ENCODE measurements at regions not wholly inside any gene's neighbourhood (a gene's known extent, or its start where the extent isn't known, plus 50 kb on each side); places are given as distances from the start of the nearest gene placed in this dataset.
"Not testable (repeated sequence)": the region's sequence is repeated elsewhere in the genome, so short reads cannot be mapped to it uniquely, and the experiment has no call there.

DNA sequence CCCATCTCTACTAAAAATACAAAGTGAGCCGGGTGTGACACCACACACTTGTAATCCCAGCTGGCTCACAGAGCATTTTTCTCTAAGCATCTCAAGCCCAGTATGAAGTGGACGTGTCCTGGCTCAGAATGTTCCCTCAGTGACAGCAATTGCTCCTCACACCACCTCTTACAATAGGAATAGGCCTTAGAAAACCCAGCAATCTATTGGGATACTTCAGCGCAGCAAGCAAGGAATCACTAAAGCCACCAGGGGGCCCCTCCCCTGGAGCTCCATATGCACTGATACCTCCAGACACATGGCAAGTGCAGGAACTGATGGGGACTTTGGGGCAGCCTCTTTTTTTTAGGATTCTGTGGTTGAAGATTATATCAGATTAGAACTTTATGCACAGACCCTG is 82.5 kb upstream of the GOLGA6L6 start:
- H3K4me1 ChIP-seq; H3K4me3 ChIP-seq (ENCODE audit: low read depth, low read length); H3K9me3 ChIP-seq; H3K36me3 ChIP-seq; H3K27me3 ChIP-seq: not testable (repeated sequence)
- peak; percentile 48 for DNase-seq
- TF ChIP-seq, protein P1, sequence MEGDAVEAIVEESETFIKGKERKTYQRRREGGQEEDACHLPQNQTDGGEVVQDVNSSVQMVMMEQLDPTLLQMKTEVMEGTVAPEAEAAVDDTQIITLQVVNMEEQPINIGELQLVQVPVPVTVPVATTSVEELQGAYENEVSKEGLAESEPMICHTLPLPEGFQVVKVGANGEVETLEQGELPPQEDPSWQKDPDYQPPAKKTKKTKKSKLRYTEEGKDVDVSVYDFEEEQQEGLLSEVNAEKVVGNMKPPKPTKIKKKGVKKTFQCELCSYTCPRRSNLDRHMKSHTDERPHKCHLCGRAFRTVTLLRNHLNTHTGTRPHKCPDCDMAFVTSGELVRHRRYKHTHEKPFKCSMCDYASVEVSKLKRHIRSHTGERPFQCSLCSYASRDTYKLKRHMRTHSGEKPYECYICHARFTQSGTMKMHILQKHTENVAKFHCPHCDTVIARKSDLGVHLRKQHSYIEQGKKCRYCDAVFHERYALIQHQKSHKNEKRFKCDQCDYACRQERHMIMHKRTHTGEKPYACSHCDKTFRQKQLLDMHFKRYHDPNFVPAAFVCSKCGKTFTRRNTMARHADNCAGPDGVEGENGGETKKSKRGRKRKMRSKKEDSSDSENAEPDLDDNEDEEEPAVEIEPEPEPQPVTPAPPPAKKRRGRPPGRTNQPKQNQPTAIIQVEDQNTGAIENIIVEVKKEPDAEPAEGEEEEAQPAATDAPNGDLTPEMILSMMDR (IDR thresholded peaks at IDR 0.05; ENCODE audit: low read depth, low read length), result peak; percentile 22

DNA sequence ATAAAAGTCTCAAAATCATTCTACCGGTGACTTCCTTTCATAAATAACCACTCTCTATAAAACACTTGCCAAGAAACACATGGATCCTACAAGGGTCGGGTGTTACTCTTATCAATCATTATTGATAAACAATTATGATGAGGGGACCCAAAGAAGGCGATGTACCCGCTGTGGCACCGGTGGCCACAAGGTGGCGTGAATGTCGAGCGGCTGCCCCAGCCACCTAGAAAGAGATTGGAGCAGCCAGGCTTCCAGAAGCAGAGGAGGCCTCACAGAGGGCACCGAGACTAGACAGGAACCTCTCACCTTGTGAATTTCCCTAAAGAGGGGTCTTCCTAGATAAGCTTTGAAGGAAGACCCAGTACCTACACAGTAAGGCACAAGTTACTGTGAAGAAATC is 80.5 kb upstream of the GOLGA6L6 start:
- H3K4me1 ChIP-seq; H3K9me3 ChIP-seq; DNase-seq; H3K36me3 ChIP-seq; H3K27me3 ChIP-seq; H3K4me3 ChIP-seq (ENCODE audit: low read depth, low read length): not testable (repeated sequence)

DNA sequence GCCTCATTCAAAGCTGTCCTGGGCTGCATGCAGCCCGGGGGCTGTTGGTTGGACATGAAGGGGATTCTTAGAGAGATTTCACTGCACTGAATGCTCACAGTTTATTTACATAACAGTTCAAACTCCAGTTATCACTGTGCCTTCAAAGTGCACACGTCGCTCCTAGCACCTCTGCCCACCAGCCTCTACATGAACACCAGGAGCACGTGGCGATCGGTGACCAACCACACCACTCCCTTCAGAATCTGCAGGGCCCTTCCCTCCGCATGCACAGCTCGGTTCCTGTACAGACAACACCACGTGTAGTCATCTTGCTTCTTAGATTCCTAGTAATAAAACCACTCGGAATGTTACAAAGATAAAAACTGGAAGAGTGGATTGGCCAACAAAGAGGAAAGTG is 72.9 kb upstream of the GOLGA6L6 start:
- not testable (repeated sequence) for H3K4me3 ChIP-seq (ENCODE audit: low read depth, low read length); H3K36me3 ChIP-seq; DNase-seq; H3K4me1 ChIP-seq; H3K9me3 ChIP-seq; H3K27me3 ChIP-seq

DNA sequence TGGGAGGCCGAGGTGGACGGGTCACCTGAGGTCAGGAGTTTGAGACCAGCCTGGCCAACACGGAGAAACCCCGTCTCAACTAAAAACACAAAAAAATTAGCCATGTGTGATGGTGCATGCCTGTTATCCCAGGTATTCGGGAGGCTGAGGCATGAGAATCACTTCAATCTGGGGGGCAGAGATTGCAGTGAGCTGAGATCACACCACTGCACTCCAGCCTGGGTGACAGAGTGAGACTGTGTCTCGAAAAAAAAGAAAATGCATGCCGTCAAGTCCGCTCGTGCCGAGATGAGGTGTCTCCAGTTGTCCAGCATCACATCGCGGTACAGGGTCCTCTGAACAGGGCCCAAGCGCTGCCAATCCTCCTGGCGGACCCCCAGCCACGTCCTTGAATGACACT is 71.2 kb upstream of the GOLGA6L6 start:
- H3K4me1 ChIP-seq; H3K4me3 ChIP-seq (ENCODE audit: low read depth, low read length); H3K36me3 ChIP-seq; H3K27me3 ChIP-seq; H3K9me3 ChIP-seq; DNase-seq: not testable (repeated sequence)

DNA sequence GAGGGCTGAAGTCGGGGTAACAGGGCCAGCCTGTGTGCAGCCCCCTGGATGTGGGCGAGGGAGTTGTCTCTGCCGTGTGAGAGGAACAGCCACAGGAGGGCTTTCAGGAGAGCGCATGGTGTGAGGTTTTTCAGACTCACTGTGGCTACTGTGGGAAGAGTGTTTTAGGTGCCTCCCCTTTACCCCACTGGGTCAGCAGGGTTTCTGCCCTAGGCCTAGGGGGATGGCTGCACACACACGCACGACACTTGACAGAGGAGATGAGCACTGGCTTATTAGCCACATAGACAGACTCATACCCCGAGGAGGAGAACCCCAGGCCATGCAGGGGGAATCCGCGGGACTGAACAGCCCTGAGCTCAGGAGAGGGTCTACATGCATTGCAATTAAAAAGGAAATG is 70.8 kb upstream of the GOLGA6L6 start:
- DNase-seq; H3K9me3 ChIP-seq; H3K4me3 ChIP-seq (ENCODE audit: low read depth, low read length); H3K27me3 ChIP-seq; H3K4me1 ChIP-seq; H3K36me3 ChIP-seq: not testable (repeated sequence)

DNA sequence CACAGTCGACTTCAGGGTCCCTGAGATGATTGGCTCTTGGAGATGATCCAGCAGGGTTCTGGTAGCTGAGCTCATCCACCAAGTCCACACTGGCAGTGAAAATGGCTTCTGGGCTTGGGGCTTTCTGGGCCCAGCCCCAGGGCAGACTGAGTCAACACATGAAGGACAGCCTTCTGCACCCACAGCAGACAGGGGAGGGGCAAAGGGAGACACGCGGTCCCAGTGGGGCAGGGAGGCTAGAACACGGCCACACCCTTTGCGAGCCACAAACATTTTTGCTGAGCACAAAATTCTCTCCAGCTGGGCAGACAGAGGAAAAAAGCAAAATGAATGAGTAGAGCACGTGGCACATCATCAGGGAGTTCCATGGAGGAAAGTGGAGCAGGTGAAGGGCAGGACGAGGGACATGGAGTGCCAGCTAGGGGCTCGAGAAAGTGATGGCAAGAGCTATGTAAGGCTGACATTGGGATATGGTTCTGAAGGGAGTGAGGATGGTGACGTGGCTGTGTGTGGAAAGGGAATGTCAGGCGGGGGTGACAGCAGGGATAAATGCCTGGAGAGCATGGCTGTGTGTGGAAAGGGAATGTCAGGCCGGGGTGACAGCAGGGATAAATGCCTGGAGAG is 70.2 kb upstream of the GOLGA6L6 start:
- H3K4me3 ChIP-seq (ENCODE audit: low read depth, low read length); DNase-seq: not testable (repeated sequence)

DNA sequence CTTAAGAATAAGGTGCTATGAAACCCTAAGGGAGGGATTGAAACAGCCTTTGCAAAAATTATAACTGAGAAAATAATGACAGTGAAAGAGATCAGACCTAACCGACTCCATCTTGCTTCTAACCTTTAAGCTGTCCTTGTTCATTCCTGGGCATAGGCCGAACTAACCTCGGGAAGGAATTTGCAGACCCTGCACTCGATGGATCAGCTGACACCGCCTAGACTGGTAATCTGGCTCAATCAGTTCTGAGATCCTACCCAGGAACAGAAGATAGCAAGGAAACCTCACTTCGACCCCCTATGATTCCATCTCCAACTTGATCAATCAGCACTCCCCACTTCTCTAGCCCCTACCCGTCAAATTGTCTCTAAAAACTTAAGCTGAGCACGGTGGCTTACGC is 66.6 kb upstream of the GOLGA6L6 start:
- not testable (repeated sequence) for H3K9me3 ChIP-seq; H3K36me3 ChIP-seq; H3K4me3 ChIP-seq (ENCODE audit: low read depth, low read length); DNase-seq; H3K4me1 ChIP-seq; H3K27me3 ChIP-seq

More for the DNA sequence above, 70.2 kb upstream of the GOLGA6L6 start:
- H3K36me3 ChIP-seq, H3K9me3 ChIP-seq, H3K27me3 ChIP-seq, H3K4me1 ChIP-seq: not testable (repeated sequence)

DNA sequence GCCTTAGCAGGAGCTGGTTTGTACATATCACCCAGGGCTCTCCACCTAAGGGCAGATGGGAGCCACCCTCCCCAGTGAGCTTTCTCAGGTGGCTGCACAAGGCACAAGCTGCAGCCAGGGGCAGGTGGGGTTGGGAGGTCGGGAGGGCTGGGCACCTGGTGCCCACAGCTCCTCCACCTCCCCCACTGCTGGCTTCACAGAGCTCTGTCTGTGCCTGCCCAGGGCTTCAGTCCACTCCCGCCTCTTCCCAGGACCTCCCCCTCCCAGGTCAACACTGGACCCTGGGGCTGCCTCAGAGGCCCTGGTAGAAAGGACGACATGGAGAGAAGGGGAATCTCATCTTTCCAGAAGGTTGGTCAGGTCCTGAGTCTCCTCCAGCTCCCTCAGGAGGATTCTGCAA is 55.6 kb upstream of the GOLGA6L6 start:
- H3K4me1 ChIP-seq, H3K9me3 ChIP-seq: not testable (repeated sequence)

DNA sequence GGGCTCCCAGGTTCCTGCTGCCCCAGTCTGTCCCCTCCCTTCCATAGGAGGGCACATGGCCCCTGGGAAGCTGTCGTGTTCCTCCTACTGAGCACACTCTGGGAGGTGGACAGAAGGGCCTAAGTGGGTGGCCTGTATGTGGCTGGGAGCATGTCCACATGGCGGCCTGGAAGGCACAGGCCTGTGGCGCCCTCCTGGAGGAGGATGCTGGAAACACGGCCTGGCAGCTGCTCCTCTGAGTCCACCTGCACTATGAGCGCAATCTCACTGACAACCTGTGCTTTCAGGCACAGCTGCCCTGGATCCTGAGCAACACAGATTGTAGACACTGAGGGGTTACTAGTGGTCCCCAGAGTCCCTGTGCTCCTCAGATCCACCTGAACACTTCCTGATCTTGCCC is 52.6 kb upstream of the GOLGA6L6 start:
- not testable (repeated sequence) for H3K36me3 ChIP-seq; H3K4me3 ChIP-seq (ENCODE audit: low read depth, low read length); H3K4me1 ChIP-seq; H3K27me3 ChIP-seq; H3K9me3 ChIP-seq; DNase-seq

More for the DNA sequence above, 55.6 kb upstream of the GOLGA6L6 start:
- H3K4me3 ChIP-seq (ENCODE audit: low read depth, low read length); DNase-seq; H3K36me3 ChIP-seq; H3K27me3 ChIP-seq: not testable (repeated sequence)

DNA sequence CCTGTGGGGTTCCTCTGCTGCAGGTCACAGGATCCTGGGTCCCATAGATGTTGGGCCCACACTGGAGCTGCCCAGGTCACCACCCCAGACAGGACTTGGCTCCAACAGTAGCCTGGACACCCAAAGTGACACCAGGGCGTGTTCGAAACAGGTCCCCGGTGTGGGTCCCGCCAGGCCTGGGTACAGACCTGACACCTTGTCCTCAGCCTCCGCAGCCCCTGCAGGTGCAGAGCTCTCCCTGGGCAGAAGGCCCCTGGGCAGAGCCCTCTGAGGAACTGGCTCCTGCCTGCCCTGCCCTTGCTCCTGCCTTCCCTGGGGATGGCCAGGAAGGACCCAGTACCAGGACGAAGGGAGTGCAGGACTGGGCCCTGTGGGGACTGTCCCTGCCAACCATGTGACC is 50.3 kb upstream of the GOLGA6L6 start:
- not testable (repeated sequence) for H3K27me3 ChIP-seq; DNase-seq; H3K4me3 ChIP-seq (ENCODE audit: low read depth, low read length); H3K9me3 ChIP-seq; H3K36me3 ChIP-seq; H3K4me1 ChIP-seq

All from BE2C (cell line).